ENCODE measurements at regions not wholly inside any gene's neighbourhood (a gene's known extent, or its start where the extent isn't known, plus 50 kb on each side); places are given as distances from the start of the nearest gene placed in this dataset.

- Histone ChIP-seq H3K36me3 (ENCODE audit: control insufficient read depth in 4 of 4, insufficient read depth in 3 of 4, low read depth in 1 of 4, low read length in 3 of 4) (no peaks in the 10 kb centered on the region), H3K27ac (ENCODE audit: low read depth in 1 of 2, low read length in 2 of 2) (no peak overlapping the region), H3K4me1 (ENCODE audit: control insufficient read depth in 4 of 4, insufficient read depth in 4 of 4, low read length in 3 of 4) (peaks cover 0 to 12% (median 9%) of the 10 kb centered on the region in 4 donors), H3K9ac (ENCODE audit: low read depth in 1 of 2, low read length in 2 of 2) (no peak overlapping the region), H3K4me3 (ENCODE audit: low read depth in 1 of 3, low read length in 3 of 3) (no peak overlapping the region), H3K9me3 (ENCODE audit: control insufficient read depth in 4 of 4, low read length in 3 of 4) (peaks cover 0 to 5% (median 2%) of the 10 kb centered on the region in 4 donors), H3K27me3 (ENCODE audit: control insufficient read depth in 4 of 4, insufficient read depth in 4 of 4, low read length in 3 of 4) (peaks cover 0 to 6% (median 0%) of the 10 kb centered on the region in 4 donors)
- no peak for DNase-seq (ENCODE audit: low spot score)
- no peak for TF ChIP-seq HNF4A (conservative IDR thresholded peaks at IDR 0.05)
- no peak for TF ChIP-seq NR2F2 (IDR thresholded peaks at IDR 0.05)
- TF ChIP-seq, protein P1, sequence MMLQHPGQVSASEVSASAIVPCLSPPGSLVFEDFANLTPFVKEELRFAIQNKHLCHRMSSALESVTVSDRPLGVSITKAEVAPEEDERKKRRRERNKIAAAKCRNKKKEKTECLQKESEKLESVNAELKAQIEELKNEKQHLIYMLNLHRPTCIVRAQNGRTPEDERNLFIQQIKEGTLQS (IDR thresholded peaks at IDR 0.05): no peak
- no peak for TF ChIP-seq RXRA (IDR thresholded peaks at IDR 0.05)
- TF ChIP-seq GABPA (IDR thresholded peaks at IDR 0.05 in 1 of 2, conservative IDR thresholded peaks at IDR 0.05 in 1 of 2): no peak
- TF ChIP-seq TAF1 (conservative IDR thresholded peaks at IDR 0.05): no peak
- TF ChIP-seq EGR1 (IDR thresholded peaks at IDR 0.05; ENCODE audit: low read depth in 2 of 2): no peak
- no peak for TF ChIP-seq HNF4G (IDR thresholded peaks at IDR 0.05)
- TF ChIP-seq YY1 (IDR thresholded peaks at IDR 0.05): no peak
- no peak for TF ChIP-seq CTCF (IDR thresholded peaks at IDR 0.05; ENCODE audit: low read depth, low read length, missing input control)
- TF ChIP-seq JUND (IDR thresholded peaks at IDR 0.05): no peak
- TF ChIP-seq, protein P2, sequence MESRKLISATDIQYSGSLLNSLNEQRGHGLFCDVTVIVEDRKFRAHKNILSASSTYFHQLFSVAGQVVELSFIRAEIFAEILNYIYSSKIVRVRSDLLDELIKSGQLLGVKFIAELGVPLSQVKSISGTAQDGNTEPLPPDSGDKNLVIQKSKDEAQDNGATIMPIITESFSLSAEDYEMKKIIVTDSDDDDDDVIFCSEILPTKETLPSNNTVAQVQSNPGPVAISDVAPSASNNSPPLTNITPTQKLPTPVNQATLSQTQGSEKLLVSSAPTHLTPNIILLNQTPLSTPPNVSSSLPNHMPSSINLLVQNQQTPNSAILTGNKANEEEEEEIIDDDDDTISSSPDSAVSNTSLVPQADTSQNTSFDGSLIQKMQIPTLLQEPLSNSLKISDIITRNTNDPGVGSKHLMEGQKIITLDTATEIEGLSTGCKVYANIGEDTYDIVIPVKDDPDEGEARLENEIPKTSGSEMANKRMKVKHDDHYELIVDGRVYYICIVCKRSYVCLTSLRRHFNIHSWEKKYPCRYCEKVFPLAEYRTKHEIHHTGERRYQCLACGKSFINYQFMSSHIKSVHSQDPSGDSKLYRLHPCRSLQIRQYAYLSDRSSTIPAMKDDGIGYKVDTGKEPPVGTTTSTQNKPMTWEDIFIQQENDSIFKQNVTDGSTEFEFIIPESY (IDR thresholded peaks at IDR 0.05): no peak
- WGBS: 26% methylated on average over 1 of the region's 1 CpG
Observed at GRCh38 chrX:10901290-10901633, 209.9 kb upstream of the HCCS start.

GRCh38 chrX:10902001-10902400, 209.1 kb upstream of the HCCS start:
- Histone ChIP-seq H3K9ac (ENCODE audit: low read depth in 1 of 2, low read length in 2 of 2) (no peak overlapping the region), H3K27ac (ENCODE audit: low read depth in 1 of 2, low read length in 2 of 2) (no peak overlapping the region), H3K4me1 (ENCODE audit: control insufficient read depth in 4 of 4, insufficient read depth in 4 of 4, low read length in 3 of 4) (peaks cover 0 to 12% (median 9%) of the 10 kb centered on the region in 4 donors), H3K9me3 (ENCODE audit: control insufficient read depth in 4 of 4, low read length in 3 of 4) (peaks cover 0 to 7% (median 4%) of the 10 kb centered on the region in 4 donors), H3K4me3 (ENCODE audit: low read depth in 1 of 3, low read length in 3 of 3) (no peak overlapping the region), H3K27me3 (ENCODE audit: control insufficient read depth in 4 of 4, insufficient read depth in 4 of 4, low read length in 3 of 4) (peaks cover 0 to 6% (median 0%) of the 10 kb centered on the region in 4 donors), H3K36me3 (ENCODE audit: control insufficient read depth in 4 of 4, insufficient read depth in 3 of 4, low read depth in 1 of 4, low read length in 3 of 4) (no peaks in the 10 kb centered on the region)
- 86% methylated on average over 2 of the region's 2 CpGs for WGBS
- no peak for DNase-seq (ENCODE audit: low spot score)
- TF ChIP-seq FOXA2 (IDR thresholded peaks at IDR 0.05) (no peak), YY1 (IDR thresholded peaks at IDR 0.05) (no peak), HNF4A (conservative IDR thresholded peaks at IDR 0.05) (no peak), HNF4G (IDR thresholded peaks at IDR 0.05) (no peak), RXRA (IDR thresholded peaks at IDR 0.05) (no peak), SP1 (IDR thresholded peaks at IDR 0.05) (no peak), GABPA (IDR thresholded peaks at IDR 0.05 in 1 of 2, conservative IDR thresholded peaks at IDR 0.05 in 1 of 2) (no peak), RAD21 (IDR thresholded peaks at IDR 0.05) (no peak), NR2F2 (IDR thresholded peaks at IDR 0.05) (no peak), CTCF (IDR thresholded peaks at IDR 0.05; ENCODE audit: low read depth, low read length, missing input control) (no peak), REST (IDR thresholded peaks at IDR 0.05) (no peak), TAF1 (conservative IDR thresholded peaks at IDR 0.05) (no peak)
- TF ChIP-seq, protein P3, sequence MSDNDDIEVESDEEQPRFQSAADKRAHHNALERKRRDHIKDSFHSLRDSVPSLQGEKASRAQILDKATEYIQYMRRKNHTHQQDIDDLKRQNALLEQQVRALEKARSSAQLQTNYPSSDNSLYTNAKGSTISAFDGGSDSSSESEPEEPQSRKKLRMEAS (IDR thresholded peaks at IDR 0.05): no peak
- TF ChIP-seq, protein P1 (IDR thresholded peaks at IDR 0.05): no peak
- TF ChIP-seq, protein P2 (IDR thresholded peaks at IDR 0.05): no peak
